ENCODE measurements at regions not wholly inside any gene's neighbourhood (a gene's known extent, or its start where the extent isn't known, plus 50 kb on each side); places are given as distances from the start of the nearest gene placed in this dataset.
"Not testable (repeated sequence)": the region's sequence is repeated elsewhere in the genome, so short reads cannot be mapped to it uniquely, and the experiment has no call there.

GRCh38 chr6:69456086-69456485 is 340.7 kb downstream of the LMBRD1 start:
- no peak overlapping the region for H3K4me3 ChIP-seq (ENCODE audit: low read depth, low read length)
- ChIA-PET POLR2A (no interaction called here), CTCF (no interaction called here)
- no peak for DNase-seq (ENCODE audit: low read depth, low spot score)
- no peak for TF ChIP-seq CTCF (IDR thresholded peaks at IDR 0.05; ENCODE audit: insufficient read depth, low read length, missing control alignments)

GRCh38 chr6:69454619-69455018 is 342.2 kb downstream of the LMBRD1 start:
- H3K4me3 ChIP-seq (ENCODE audit: low read depth, low read length); DNase-seq (ENCODE audit: low read depth, low spot score); POLR2A ChIA-PET; CTCF ChIA-PET: not testable (repeated sequence)

- H3K4me3 ChIP-seq (ENCODE audit: low read depth, low read length); DNase-seq (ENCODE audit: low read depth, low spot score); CTCF ChIA-PET; POLR2A ChIA-PET: not testable (repeated sequence)
These were observed 346.3 kb downstream of the LMBRD1 start for GRCh38 chr6:69450493-69450892.

GRCh38 chr6:69449887-69450286 is 346.9 kb downstream of the LMBRD1 start:
- ChIA-PET CTCF (no interaction called here), POLR2A (no interaction called here)
- no peak for TF ChIP-seq CTCF (IDR thresholded peaks at IDR 0.05; ENCODE audit: insufficient read depth, low read length, missing control alignments)
- no peak for DNase-seq (ENCODE audit: low read depth, low spot score)
- H3K4me3 ChIP-seq (ENCODE audit: low read depth, low read length) = no peak overlapping the region

Measured in AG04449 (cell line).